Dendritic cell treated with granulocyte-macrophage colony-stimulating factor and Interleukin-4, amounts not matched to agents 40 ng/mL and 50 ng/mL, for 4 days (primary cell): ENCODE measurements at regions not wholly inside any gene's neighbourhood (a gene's known extent, or its start where the extent isn't known, plus 50 kb on each side); places are given as distances from the start of the nearest gene placed in this dataset.

Source experiments
- H3K27ac Mint-ChIP-seq: one replicate; pipeline ENCODE4 v1.8.0; 2022; ENCODE audit warnings: mild to moderate bottlenecking, mixed read lengths
- H3K27me3 Mint-ChIP-seq: one replicate; pipeline ENCODE4 v1.8.0; 2022; ENCODE audit warnings: mild to moderate bottlenecking, mixed read lengths
- H3K36me3 Mint-ChIP-seq: one replicate; pipeline ENCODE4 v1.8.0; 2022; ENCODE audit warnings: low read depth, mixed read lengths
- H3K4me1 Mint-ChIP-seq: one replicate; pipeline ENCODE4 v1.8.0; 2022; ENCODE audit warnings: low read depth, mixed read lengths
- H3K4me3 Mint-ChIP-seq: one replicate; pipeline ENCODE4 v1.8.0; 2022; ENCODE audit warnings: mild to moderate bottlenecking, moderate library complexity, mixed read lengths
- H3K9me3 Mint-ChIP-seq: one replicate; pipeline ENCODE4 v1.8.0; 2022; ENCODE audit warnings: mixed read lengths
- intact Hi-C: fragments of 100-400 bp; cut with micrococcal nuclease; formaldehyde crosslinking; loops from one replicate; pipeline ENCODE4 v1.15.0; 2022

GRCh38 chr3:167913219-167913835, 177.8 kb downstream of the SERPINI1 start:
- intact Hi-C loops: no loop called here
- Mint-ChIP-seq H3K36me3 (no peaks in the 10 kb centered on the region), H3K27ac (peak overlapping the region; percentile 30), H3K9me3 (no peaks in the 10 kb centered on the region), H3K27me3 (peaks cover 1% of the 10 kb centered on the region), H3K4me3 (no peak overlapping the region), H3K4me1 (peaks cover 15% of the 10 kb centered on the region)

GRCh38 chr3:167909952-167910351, 174.4 kb downstream of the SERPINI1 start:
- H3K27ac Mint-ChIP-seq: no peak overlapping the region
- H3K4me1 Mint-ChIP-seq: peaks cover 16% of the 10 kb centered on the region
- H3K27me3 Mint-ChIP-seq: no peaks in the 10 kb centered on the region
- H3K36me3 Mint-ChIP-seq: no peaks in the 10 kb centered on the region
- no peak overlapping the region for H3K4me3 Mint-ChIP-seq
- intact Hi-C loops: no loop called here
- H3K9me3 Mint-ChIP-seq: no peaks in the 10 kb centered on the region

- Mint-ChIP-seq H3K27ac (no peak overlapping the region), H3K27me3 (no peaks in the 10 kb centered on the region), H3K36me3 (no peaks in the 10 kb centered on the region), H3K4me3 (no peak overlapping the region), H3K9me3 (no peaks in the 10 kb centered on the region), H3K4me1 (peaks cover 16% of the 10 kb centered on the region)
- intact Hi-C loops: no loop called here
Measured at GRCh38 chr3:167909504-167909896, 174.0 kb downstream of the SERPINI1 start.

GRCh38 chr3:167908746-167909503, 173.4 kb downstream of the SERPINI1 start:
- Mint-ChIP-seq H3K4me3 (no peak overlapping the region), H3K27ac (no peak overlapping the region), H3K27me3 (no peaks in the 10 kb centered on the region), H3K9me3 (no peaks in the 10 kb centered on the region), H3K4me1 (peaks cover 16% of the 10 kb centered on the region), H3K36me3 (no peaks in the 10 kb centered on the region)
- intact Hi-C loops: no loop called here

- H3K4me3 Mint-ChIP-seq: no peak overlapping the region
- peaks cover 11% of the 10 kb centered on the region for H3K4me1 Mint-ChIP-seq
- H3K9me3 Mint-ChIP-seq: no peaks in the 10 kb centered on the region
- intact Hi-C loops: no loop called here
- H3K27ac Mint-ChIP-seq: no peak overlapping the region
- no peaks in the 10 kb centered on the region for H3K36me3 Mint-ChIP-seq
- no peaks in the 10 kb centered on the region for H3K27me3 Mint-ChIP-seq
Measured at GRCh38 chr3:167908221-167908620, 172.7 kb downstream of the SERPINI1 start.

GRCh38 chr3:167901138-167901537, 165.6 kb downstream of the SERPINI1 start:
- Mint-ChIP-seq H3K27ac (no peak overlapping the region), H3K4me3 (no peak overlapping the region), H3K27me3 (no peaks in the 10 kb centered on the region), H3K36me3 (no peaks in the 10 kb centered on the region), H3K4me1 (no peaks in the 10 kb centered on the region), H3K9me3 (no peaks in the 10 kb centered on the region)
- intact Hi-C loops: no loop called here

GRCh38 chr3:167899093-167899492, 163.6 kb downstream of the SERPINI1 start:
- no peak overlapping the region for H3K27ac Mint-ChIP-seq
- no peaks in the 10 kb centered on the region for H3K27me3 Mint-ChIP-seq
- intact Hi-C loops: no loop called here
- no peaks in the 10 kb centered on the region for H3K36me3 Mint-ChIP-seq
- no peaks in the 10 kb centered on the region for H3K9me3 Mint-ChIP-seq
- no peaks in the 10 kb centered on the region for H3K4me1 Mint-ChIP-seq
- no peak overlapping the region for H3K4me3 Mint-ChIP-seq

- no peaks in the 10 kb centered on the region for H3K36me3 Mint-ChIP-seq
- intact Hi-C loops: no loop called here
- no peaks in the 10 kb centered on the region for H3K27me3 Mint-ChIP-seq
- H3K27ac Mint-ChIP-seq: no peak overlapping the region
- H3K9me3 Mint-ChIP-seq: no peaks in the 10 kb centered on the region
- H3K4me1 Mint-ChIP-seq: no peaks in the 10 kb centered on the region
- H3K4me3 Mint-ChIP-seq: no peak overlapping the region
Measured at GRCh38 chr3:167898091-167898490, 162.6 kb downstream of the SERPINI1 start.

- no peaks in the 10 kb centered on the region for H3K9me3 Mint-ChIP-seq
- no peak overlapping the region for H3K4me3 Mint-ChIP-seq
- intact Hi-C loops: no loop called here
- no peak overlapping the region for H3K27ac Mint-ChIP-seq
- no peaks in the 10 kb centered on the region for H3K36me3 Mint-ChIP-seq
- H3K4me1 Mint-ChIP-seq: peaks cover 8% of the 10 kb centered on the region
- no peaks in the 10 kb centered on the region for H3K27me3 Mint-ChIP-seq
Measured at GRCh38 chr3:167895684-167896083, 160.2 kb downstream of the SERPINI1 start.

- peaks cover 8% of the 10 kb centered on the region for H3K4me1 Mint-ChIP-seq
- H3K27me3 Mint-ChIP-seq: no peaks in the 10 kb centered on the region
- H3K4me3 Mint-ChIP-seq: no peak overlapping the region
- no peaks in the 10 kb centered on the region for H3K36me3 Mint-ChIP-seq
- H3K9me3 Mint-ChIP-seq: no peaks in the 10 kb centered on the region
- no peak overlapping the region for H3K27ac Mint-ChIP-seq
- intact Hi-C loops: no loop called here
Measured at GRCh38 chr3:167895178-167895577, 159.7 kb downstream of the SERPINI1 start.

GRCh38 chr3:167892205-167892604, 156.7 kb downstream of the SERPINI1 start:
- Mint-ChIP-seq H3K9me3 (no peaks in the 10 kb centered on the region), H3K4me3 (no peak overlapping the region), H3K36me3 (no peaks in the 10 kb centered on the region), H3K4me1 (peaks cover 8% of the 10 kb centered on the region), H3K27ac (no peak overlapping the region), H3K27me3 (no peaks in the 10 kb centered on the region)
- intact Hi-C loops: no loop called here

- Mint-ChIP-seq H3K4me3 (no peak overlapping the region), H3K9me3 (no peaks in the 10 kb centered on the region), H3K27ac (no peak overlapping the region), H3K4me1 (peaks cover 6% of the 10 kb centered on the region), H3K36me3 (no peaks in the 10 kb centered on the region), H3K27me3 (peaks cover 3% of the 10 kb centered on the region)
- intact Hi-C loops: loop anchor here (10.0 kb wide), 1 partner anchor 502 kb away; the partner anchor contains the start of gene ZBBX
Measured at GRCh38 chr3:167887096-167887495, 151.6 kb downstream of the SERPINI1 start.

- H3K27ac Mint-ChIP-seq: no peak overlapping the region
- intact Hi-C loops: loop anchor here (10.0 kb wide), 1 partner anchor 502 kb away; the partner anchor contains the start of gene ZBBX
- peaks cover 2% of the 10 kb centered on the region for H3K4me1 Mint-ChIP-seq
- H3K9me3 Mint-ChIP-seq: no peaks in the 10 kb centered on the region
- H3K27me3 Mint-ChIP-seq: peaks cover 3% of the 10 kb centered on the region
- no peaks in the 10 kb centered on the region for H3K36me3 Mint-ChIP-seq
- H3K4me3 Mint-ChIP-seq: no peak overlapping the region
Measured at GRCh38 chr3:167886690-167887089, 151.2 kb downstream of the SERPINI1 start.

GRCh38 chr3:167885277-167885676, 149.8 kb downstream of the SERPINI1 start:
- H3K9me3 Mint-ChIP-seq: no peaks in the 10 kb centered on the region
- no peak overlapping the region for H3K4me3 Mint-ChIP-seq
- intact Hi-C loops: loop anchor here (10.0 kb wide), 1 partner anchor 500 kb away; the partner anchor contains the start of gene ZBBX
- H3K4me1 Mint-ChIP-seq: no peaks in the 10 kb centered on the region
- H3K27me3 Mint-ChIP-seq: peaks cover 3% of the 10 kb centered on the region
- no peak overlapping the region for H3K27ac Mint-ChIP-seq
- no peaks in the 10 kb centered on the region for H3K36me3 Mint-ChIP-seq
